ENCODE measurements at regions not wholly inside any gene's neighbourhood (a gene's known extent, or its start where the extent isn't known, plus 50 kb on each side); places are given as distances from the start of the nearest gene placed in this dataset.

DNA sequence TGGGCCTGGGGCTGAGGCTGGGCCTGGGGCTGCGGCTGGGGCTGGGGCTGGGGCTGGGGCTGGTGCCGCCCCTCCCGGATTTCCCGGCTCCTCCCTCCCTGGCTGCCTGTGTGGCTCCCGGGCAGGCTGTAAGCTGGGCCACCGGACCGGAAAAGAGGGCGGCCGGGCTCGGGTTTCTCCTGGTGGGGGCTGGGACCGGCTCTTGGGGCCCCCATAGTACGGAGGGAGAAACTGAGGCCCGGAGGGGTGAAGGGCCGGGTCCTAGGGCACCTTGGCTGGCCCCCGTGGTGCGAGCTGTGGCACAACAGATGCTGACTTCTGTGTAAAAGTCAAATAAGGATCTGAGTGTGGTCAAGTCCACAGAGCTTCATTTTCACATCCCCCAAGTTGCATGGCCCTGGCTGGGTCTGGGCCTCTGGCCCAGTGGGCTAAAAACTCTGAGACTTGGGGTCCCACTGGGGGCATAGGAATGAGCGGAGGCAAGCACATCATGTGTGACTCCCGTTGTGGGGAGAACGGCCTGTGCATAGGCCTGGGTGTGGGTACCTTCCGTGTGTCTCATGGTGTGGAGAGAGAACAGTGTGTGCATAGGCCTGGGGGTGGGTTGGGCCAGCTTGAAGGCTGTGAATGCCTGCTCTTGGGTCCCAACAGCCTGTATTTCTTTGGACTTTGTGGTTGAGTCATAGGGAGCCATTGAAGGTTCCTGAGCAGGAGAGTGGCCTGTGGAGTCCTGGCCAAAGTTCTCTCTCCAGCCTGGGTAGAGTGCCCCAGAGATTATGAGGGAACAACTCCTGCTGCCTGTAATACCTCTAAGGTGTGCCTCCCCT is 123.9 kb upstream of the CIBAR2 start (continued):
- TF ChIP-seq RFX5 (IDR thresholded peaks at IDR 0.05; ENCODE audit: low read depth, low read length): no peak
- no peak for TF ChIP-seq MXI1 (IDR thresholded peaks at IDR 0.05; ENCODE audit: borderline replicate concordance, low read depth, low read length)

DNA sequence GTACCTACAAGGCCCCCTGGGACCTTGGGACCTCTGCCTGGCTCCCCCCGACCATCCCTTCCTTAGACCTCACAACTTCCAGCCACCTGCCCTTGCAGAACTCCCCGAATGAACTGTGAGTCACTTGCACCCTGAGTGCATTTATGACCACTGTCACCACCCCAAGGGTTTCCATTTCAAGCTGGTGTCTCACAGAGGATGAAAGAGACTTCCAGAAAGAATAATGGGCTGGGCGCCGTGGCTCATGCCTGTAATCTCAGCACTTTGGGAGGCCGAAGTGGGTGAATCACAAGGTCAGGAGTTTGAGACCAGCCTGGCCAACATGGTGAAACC is 124.5 kb upstream of the CIBAR2 start:
- peak overlapping the region; percentile 76 for H3K4ac ChIP-seq (ENCODE audit: low read depth, low read length)
- POLR2A ChIA-PET (ENCODE audit: unreplicated experiment): no interaction called here
- peaks cover 6% of the 10 kb centered on the region; the same call in 1 of the 2 replicates for H4K20me1 ChIP-seq (ENCODE audit: insufficient read depth, low read length)
- peak overlapping the region; percentile 7; the same call in 2 of the 3 replicates for H2BK15ac ChIP-seq (ENCODE audit: low read depth, low read length)
- TF ChIP-seq CHD1 (IDR thresholded peaks at IDR 0.05; ENCODE audit: low read depth, low read length) (0 out of 2 replicates have a peak, but pooled peaks have one; percentile 41), RCOR1 (IDR thresholded peaks at IDR 0.05; ENCODE audit: insufficient replicate concordance, low read length) (peak; percentile 74), FOS (IDR thresholded peaks at IDR 0.05; ENCODE audit: low read depth, low read length) (peak; percentile 20; the same call in 1 of the 2 replicates), SMC3 (IDR thresholded peaks at IDR 0.05; ENCODE audit: low read depth, low read length) (no peak), BHLHE40 (IDR thresholded peaks at IDR 0.05; ENCODE audit: low read depth, low read length) (no peak; the same call in 1 of the 2 replicates), MAFK (IDR thresholded peaks at IDR 0.05; ENCODE audit: low read depth, low read length) (no peak)
- TF ChIP-seq, protein P1, sequence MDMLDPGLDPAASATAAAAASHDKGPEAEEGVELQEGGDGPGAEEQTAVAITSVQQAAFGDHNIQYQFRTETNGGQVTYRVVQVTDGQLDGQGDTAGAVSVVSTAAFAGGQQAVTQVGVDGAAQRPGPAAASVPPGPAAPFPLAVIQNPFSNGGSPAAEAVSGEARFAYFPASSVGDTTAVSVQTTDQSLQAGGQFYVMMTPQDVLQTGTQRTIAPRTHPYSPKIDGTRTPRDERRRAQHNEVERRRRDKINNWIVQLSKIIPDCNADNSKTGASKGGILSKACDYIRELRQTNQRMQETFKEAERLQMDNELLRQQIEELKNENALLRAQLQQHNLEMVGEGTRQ (IDR thresholded peaks at IDR 0.05; ENCODE audit: low read depth, low read length): no peak
- in situ Hi-C loops (cut with MboI; ENCODE audit: low sequenced_read_pairs) (no loop called here), intact Hi-C loops (cut with micrococcal nuclease) (loop anchor here (1.0 to 5.0 kb wide), 2 partner anchors 39 to 63 kb away; no protein-coding TSS in a partner anchor), dilution Hi-C loops (cut with HindIII; ENCODE audit: low sequenced_read_pairs, unreplicated experiment) (no loop called here)
- H3K36me3 ChIP-seq (ENCODE audit: control insufficient read depth, insufficient read depth, low read length): no peaks in the 10 kb centered on the region
- BruUV-seq (replicated peaks): no TSS peak
- peaks cover 41 to 87% of the 10 kb centered on the region in 2 experiments for H3K79me1 ChIP-seq (ENCODE audit: low read depth in 1 of 2, low read length in 2 of 2)
- no peak overlapping the region for H3K4me3 ChIP-seq (ENCODE audit: insufficient read depth, low read depth, low read length)
- H4K5ac ChIP-seq (ENCODE audit: low read depth, low read length): peak overlapping the region; percentile 24; the same call in 1 of the 2 replicates
- CTCF ChIA-PET: no interaction called here
- peak overlapping the region; percentile 31; the same call in 1 of the 2 replicates for H3K23ac ChIP-seq (ENCODE audit: low read depth, low read length)
- H2BK20ac ChIP-seq (ENCODE audit: low read depth, low read length): peak overlapping the region; percentile 92
- H3K27me3 ChIP-seq (ENCODE audit: control insufficient read depth, insufficient read depth, low read length): no peaks in the 10 kb centered on the region
- WGBS, 2 experiments (ENCODE audit: extremely low coverage in 2 of 2, insufficient read length in 1 of 2): 40% methylated on average over 4 of the region's 5 CpGs; no CpG with 5 or more reads in 1 of the 2 experiments
- peak overlapping the region; percentile 90 for H2BK5ac ChIP-seq (ENCODE audit: low read depth, low read length, poor library complexity, severe bottlenecking)
- H2AK5ac ChIP-seq (ENCODE audit: low read depth, low read length): peak overlapping the region; percentile 79
- H2BK120ac ChIP-seq (ENCODE audit: low read depth, low read length): peak overlapping the region; percentile 91
- H3K27ac ChIP-seq (ENCODE audit: insufficient read depth, low read length): peak overlapping the region; percentile 89
- H4K8ac ChIP-seq (ENCODE audit: low read depth in 2 of 2, low read length in 2 of 2): peak overlapping the region; percentile 23 to 85; a peak in 3 of 4 replicates
- H3K4me1 ChIP-seq (ENCODE audit: control insufficient read depth, insufficient read depth, low read length): peaks cover 43% of the 10 kb centered on the region
- H3K56ac ChIP-seq (ENCODE audit: extremely low read depth, insufficient read depth, low read length): no peak overlapping the region
- no peaks in the 10 kb centered on the region for H3K9me3 ChIP-seq (ENCODE audit: control insufficient read depth, insufficient read depth, low read length)
- peaks cover 26% of the 10 kb centered on the region for H3K9me1 ChIP-seq (ENCODE audit: insufficient read depth, low read length)
- peak; percentile 83 for DNase-seq
- H3K18ac ChIP-seq (ENCODE audit: low read depth, low read length): 0 out of 2 replicates have a peak overlapping the region, but pooled peaks have one; percentile 1
- H4K91ac ChIP-seq (ENCODE audit: insufficient read depth, low read depth, low read length): peak overlapping the region; percentile 78
- H3K9ac ChIP-seq (ENCODE audit: low read depth, low read length): no peak overlapping the region
- H3K14ac ChIP-seq (replicated peaks; ENCODE audit: low read depth, low read length): no peak overlapping the region; the same call in 1 of the 2 replicates
- no peak overlapping the region for H3K4me2 ChIP-seq (ENCODE audit: low read depth, low read length)
- H2AK9ac ChIP-seq (replicated peaks; ENCODE audit: low read depth, low read length, poor library complexity): peak overlapping the region; percentile 99
- ATAC-seq (ENCODE audit: low read depth): no peak
- H2AFZ ChIP-seq (replicated peaks; ENCODE audit: low read length, poor library complexity): peak overlapping the region; percentile 29

Measured in IMR-90 (cell line).